Heart left ventricle (tissue), 16 donors: ENCODE measurements at regions not wholly inside any gene's neighbourhood (a gene's known extent, or its start where the extent isn't known, plus 50 kb on each side); places are given as distances from the start of the nearest gene placed in this dataset.

Experiments
- ATAC-seq, 4 donors: fragments of 200-7000 bp; cut with Tn5 transposase; one replicate each; pipeline ENCODE4 v1.9.1; 2020 to 2022; ENCODE audit warnings: moderate library complexity in 4 of 4, mild to moderate bottlenecking in 3 of 4, moderate number of reproducible peaks in 1 of 4
- DNase-seq, 5 donors: peaks; one replicate each; pipeline ENCODE4 v3.0.0-alpha.2; 2020
- H3K27ac ChIP-seq, 12 donors: fragments of 200-600 bp; sonication (generic) in 4 of 12; one replicate each; pipeline versions ENCODE4 v1.5.0 to v1.8.0; 2016 to 2022; ENCODE audit warnings: mild to moderate bottlenecking in 2 of 12
- H3K27me3 ChIP-seq, 9 donors: fragments of 200-600 bp; sonication (generic) in 2 of 9; one replicate each; pipeline versions ENCODE4 v1.5.1 to v1.8.0; 2016 to 2022; ENCODE audit warnings: mild to moderate bottlenecking in 3 of 9
- H3K36me3 ChIP-seq, 9 donors: fragments of 200-600 bp; sonication (generic) in 2 of 9; one replicate each; pipeline versions ENCODE4 v1.5.0 to v1.8.0; 2018 to 2022; ENCODE audit warnings: mild to moderate bottlenecking in 2 of 9
- H3K4me1 ChIP-seq, 12 donors: fragments of 200-600 bp; sonication (generic) in 4 of 12; one replicate each; pipeline versions ENCODE4 v1.5.0 to v1.8.0; 2016 to 2022; ENCODE audit warnings: mild to moderate bottlenecking in 3 of 12
- H3K4me3 ChIP-seq, 12 donors: fragments of 200-600 bp; sonication (generic) in 4 of 12; one replicate each; pipeline versions ENCODE4 v1.5.0 to v1.8.0; 2017 to 2022; ENCODE audit warnings: mild to moderate bottlenecking in 9 of 12, moderate library complexity in 4 of 12
- H3K9me3 ChIP-seq, 12 donors: fragments of 200-600 bp; sonication (generic) in 4 of 12; one replicate each; pipeline versions ENCODE4 v1.5.0 to v1.8.0; 2016 to 2022; ENCODE audit warnings: mild to moderate bottlenecking in 1 of 12
- CTCF ChIP-seq, 12 donors: fragments of 200-600 bp; sonication (generic) in 4 of 12; IDR thresholded peaks; one replicate each; pipeline versions ENCODE4 v1.5.0 to v1.8.0; 2018 to 2022; ENCODE audit warnings: antibody characterized with exemption in 12 of 12, mild to moderate bottlenecking in 5 of 12
- POLR2A ChIP-seq, 2 donors: fragments of 450-650 bp; IDR thresholded peaks; one replicate each; pipeline ENCODE4 v1.6.1; 2017; ENCODE audit warnings: antibody characterized with exemption in 2 of 2, mild to moderate bottlenecking in 2 of 2, moderate library complexity in 2 of 2
- WGBS, 4 donors: extraction: QIAGEN DNeasy Blood & Tissue Kit in 2 of 4; methylation state at CpG; one replicate each; pipeline versions ENCODE4 v1.1.5 to v1.1.7; 2013 to 2018; 5-methylcytosine and 5-hydroxymethylcytosine counted together
- intact Hi-C, 10 donors: fragments of 100-400 bp; cut with DNase I; formaldehyde crosslinking; loops; one replicate each; pipeline versions ENCODE4 v1.11.1 to v1.14.2; 2022
- donor health status: ischemic (EF 13 %, LVEDD 7.1; RV severe dilation, severe dysfunction).
- donor health status: healthy with polysubstance abuse.
- donor health status: DM: no; HTN: yes; CAD: no.
- donor health status: DM: no; HTN: no; CAD: no.
- donor health status: ischemic (EF 25% LVEDD 6.9; RV normal size, moderate dysfunction).
- donor health status: ischemic (EF 25% LVEDD 5.7; RV mildly dilated, moderate dysfunction).
- donor health status: healthy.
- donor health status: DM: yes; HTN: yes; CAD: no.
- donor health status: ischemic (EF 35%, LVEDD 5.7; RV mildly dilated, moderate dysfunction).
- donor health status: nonischemic (EF 11% LVEDD 7.7; RV severe dilation, severe dysfunction).
- donor health status: DM: yes; HTN: yes; CAD: no.
- donor health status: PGD.
- donor health status: ischemic (EF 29% LVEDD 5.4; RV normal size, mild dysfunction).
- donor health status: nonischemic (EF 23%, LVEDD 6.1; RV moderate dilation, normal function).

GRCh38 chr12:124702736-124703135 is 135.3 kb upstream of the NCOR2 start:
- WGBS, 4 donors = 86 to 100% (median 94%) methylated on average over 1 of the region's 1 CpG
- Histone ChIP-seq H3K4me3 (no peak overlapping the region), H3K27ac (no peak overlapping the region), H3K27me3 (no peaks in the 10 kb centered on the region), H3K9me3 (peaks cover 0 to 3% (median under 1%) of the 10 kb centered on the region in 12 donors), H3K4me1 (peaks cover 0 to 35% (median 17%) of the 10 kb centered on the region in 12 donors), H3K36me3 (no peaks in the 10 kb centered on the region)
- DNase-seq = no peak
- intact Hi-C loops = no loop called here
- TF ChIP-seq POLR2A (IDR thresholded peaks at IDR 0.05) = no peak
- no peak for TF ChIP-seq CTCF (IDR thresholded peaks at IDR 0.05)
- no peak for ATAC-seq

GRCh38 chr12:124700810-124701592 is 133.6 kb upstream of the NCOR2 start:
- intact Hi-C loops = no loop called here
- 44 to 61% (median 49%) methylated on average over 14 to 17 of the region's 17 CpGs for WGBS, 4 donors
- peak in 3 of 4 donors; percentile 37 to 68 (median 63) for ATAC-seq

GRCh38 chr12:124699909-124700308 is 132.5 kb upstream of the NCOR2 start:
- TF ChIP-seq POLR2A (IDR thresholded peaks at IDR 0.05) (no peak), CTCF (IDR thresholded peaks at IDR 0.05) (no peak)
- H3K27me3 ChIP-seq = no peaks in the 10 kb centered on the region
- ATAC-seq = no peak
- H3K4me1 ChIP-seq = peaks cover 0 to 54% (median 32%) of the 10 kb centered on the region in 12 donors
- no peaks in the 10 kb centered on the region for H3K36me3 ChIP-seq
- 78 to 86% (median 83%) methylated on average over 14 of the region's 14 CpGs for WGBS, 4 donors
- no peak overlapping the region for H3K4me3 ChIP-seq
- DNase-seq = peak in 1 of 5 donors; percentile 40
- intact Hi-C loops = loop anchor here in 3 of 10 donors (5.0 to 10.0 kb wide), 3 partner anchors 47 to 315 kb away; no protein-coding TSS in a partner anchor
- no peaks in the 10 kb centered on the region for H3K9me3 ChIP-seq
- peak overlapping the region in 9 of 12 donors; percentile 47 to 92 (median 73) for H3K27ac ChIP-seq

More at GRCh38 chr12:124700810-124701592, 133.6 kb upstream of the NCOR2 start:
- TF ChIP-seq POLR2A (IDR thresholded peaks at IDR 0.05) (no peak), CTCF (IDR thresholded peaks at IDR 0.05) (no peak)
- peak overlapping the region in 10 of 12 donors; percentile 23 to 92 (median 70) for H3K27ac ChIP-seq
- H3K27me3 ChIP-seq = no peaks in the 10 kb centered on the region
- no peaks in the 10 kb centered on the region for H3K36me3 ChIP-seq
- peaks cover 0 to 44% (median 25%) of the 10 kb centered on the region in 12 donors for H3K4me1 ChIP-seq
- H3K4me3 ChIP-seq = no peak overlapping the region
- DNase-seq = peak in 2 of 5 donors; percentile 54 to 56
- H3K9me3 ChIP-seq = no peaks in the 10 kb centered on the region

- Histone ChIP-seq H3K27me3 (no peaks in the 10 kb centered on the region), H3K27ac (peak overlapping the region in 11 of 12 donors; percentile 30 to 92 (median 69)), H3K4me1 (peaks cover 0 to 61% (median 36%) of the 10 kb centered on the region in 12 donors), H3K9me3 (no peaks in the 10 kb centered on the region), H3K4me3 (no peak overlapping the region), H3K36me3 (no peaks in the 10 kb centered on the region)
- no peak for TF ChIP-seq CTCF (IDR thresholded peaks at IDR 0.05)
- TF ChIP-seq POLR2A (IDR thresholded peaks at IDR 0.05) = no peak
- DNase-seq = no peak
- intact Hi-C loops = loop anchor here in 3 of 10 donors (5.0 to 10.0 kb wide), 3 partner anchors 48 to 314 kb away; no protein-coding TSS in a partner anchor
- ATAC-seq = no peak
- WGBS, 4 donors = 73 to 85% (median 80%) methylated on average over 6 of the region's 6 CpGs
These were observed 131.5 kb upstream of the NCOR2 start for GRCh38 chr12:124698998-124699305.
